GM19025 (cell line): ENCODE measurements at regions not wholly inside any gene's neighbourhood (a gene's known extent, or its start where the extent isn't known, plus 50 kb on each side); places are given as distances from the start of the nearest gene placed in this dataset.

ENCODE experiments used
- ATAC-seq: cut with Tn5 transposase; IDR thresholded peaks from one replicate; pipeline ENCODE4 v1.9.1; 2021; ENCODE audit warnings: mild to moderate bottlenecking, low read depth, moderate library complexity; ENCODE audit not compliant: unreplicated experiment

DNA sequence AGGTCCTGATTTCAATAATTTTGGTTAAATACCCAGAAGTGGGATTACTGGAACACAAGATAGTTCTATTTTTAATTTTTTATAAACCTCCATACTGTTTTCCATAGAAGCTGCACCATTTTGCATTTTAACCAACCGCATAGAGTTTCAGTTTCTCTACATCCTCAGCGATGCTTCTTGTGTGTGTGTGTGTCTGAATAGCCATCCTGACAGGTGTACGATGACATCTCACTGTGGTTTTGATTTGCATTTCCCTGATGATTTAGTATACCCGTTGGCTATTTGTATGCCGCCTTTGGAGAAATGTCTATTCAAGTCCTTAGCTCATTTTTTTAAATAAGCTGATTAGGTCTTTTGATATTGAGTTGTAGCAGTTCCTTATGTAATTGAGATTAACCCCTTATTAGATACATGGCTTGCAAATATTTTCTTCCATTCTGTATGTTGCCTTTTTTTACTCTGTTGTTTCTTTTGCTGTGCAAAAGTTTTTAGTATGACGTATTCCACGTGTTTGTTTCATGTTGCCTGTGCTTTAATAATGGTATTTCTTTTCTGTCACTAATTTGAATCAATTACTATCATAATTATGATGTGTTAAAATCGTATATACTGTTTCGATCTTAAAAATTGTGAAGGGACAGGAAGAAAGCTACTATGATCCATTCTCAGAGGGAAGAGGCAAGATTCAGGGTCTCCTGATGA lies 227.2 kb upstream of the MON1B start:
- no peak for ATAC-seq

DNA sequence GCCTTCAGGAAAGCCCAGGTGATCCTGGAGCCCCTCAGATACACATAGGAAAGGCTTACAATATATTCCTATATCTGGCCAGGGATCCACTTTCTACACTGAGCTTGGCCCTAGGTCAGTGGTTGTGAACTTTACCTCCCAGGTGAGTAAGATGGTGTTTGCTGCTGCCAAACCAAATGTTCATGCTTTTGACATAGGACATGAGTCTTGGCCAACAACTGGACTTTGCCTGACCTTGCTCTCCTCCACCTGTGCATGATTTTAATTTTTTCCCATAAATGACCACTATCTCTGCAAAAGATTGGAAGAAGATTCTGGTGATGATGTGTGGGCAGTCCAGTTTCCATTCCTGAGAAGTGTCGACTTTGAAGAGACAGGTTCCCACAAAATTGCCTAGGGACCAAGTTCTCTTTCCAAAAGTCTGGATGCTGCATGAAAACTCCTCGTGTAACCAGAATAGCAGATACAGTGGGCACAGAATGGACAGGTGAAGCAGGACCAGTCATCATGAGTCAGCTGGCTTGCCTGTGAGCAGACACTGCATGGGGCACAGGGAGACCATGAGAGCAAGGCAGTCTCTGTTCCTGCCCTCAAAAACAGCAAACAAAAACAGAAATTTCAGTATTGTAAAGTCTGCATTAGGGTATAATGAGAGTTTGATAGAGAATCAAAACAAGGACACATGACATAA lies 226.4 kb upstream of the MON1B start:
- ATAC-seq, result no peak

DNA sequence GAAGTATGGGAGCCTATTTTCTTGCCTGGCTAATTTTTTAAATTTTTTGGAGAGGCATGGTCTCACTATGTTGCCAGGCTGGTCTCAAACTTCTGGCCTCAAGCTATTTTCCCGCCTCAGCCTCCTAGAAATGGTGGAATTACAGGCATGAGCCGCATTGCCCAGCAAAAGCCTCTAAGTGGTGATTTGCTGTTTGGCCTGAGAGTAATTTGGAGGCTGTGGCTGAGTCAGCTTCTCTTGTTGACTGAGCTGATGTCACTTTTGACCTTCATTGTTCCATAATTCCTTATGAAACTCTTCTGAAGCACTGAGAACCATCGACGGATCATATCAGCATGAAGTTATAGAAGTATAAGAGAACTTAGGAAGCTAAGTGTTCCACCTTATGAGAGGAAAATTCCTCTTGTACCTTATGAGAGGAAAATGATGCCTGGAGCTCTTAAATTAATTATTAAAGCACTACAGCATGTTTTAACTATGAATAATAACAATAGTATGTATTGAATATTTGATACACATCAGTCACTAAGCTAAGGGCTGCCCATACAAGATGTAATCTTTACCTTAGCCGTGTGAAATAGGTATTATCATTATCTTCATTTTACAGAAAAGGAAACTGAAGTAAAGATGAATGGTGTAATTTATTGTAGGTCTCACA lies 220.8 kb upstream of the MON1B start:
- no peak for ATAC-seq

- ATAC-seq, result no peak
These were observed 220.3 kb upstream of the MON1B start for GRCh38 chr16:76970745-76971099.

GRCh38 chr16:76976101-76976500 lies 214.9 kb upstream of the MON1B start:
- ATAC-seq, result peak; percentile 80

- no peak for ATAC-seq
These were observed 214.2 kb upstream of the MON1B start for GRCh38 chr16:76976756-76977155.

GRCh38 chr16:76984196-76984595 lies 206.8 kb upstream of the MON1B start:
- no peak for ATAC-seq

DNA sequence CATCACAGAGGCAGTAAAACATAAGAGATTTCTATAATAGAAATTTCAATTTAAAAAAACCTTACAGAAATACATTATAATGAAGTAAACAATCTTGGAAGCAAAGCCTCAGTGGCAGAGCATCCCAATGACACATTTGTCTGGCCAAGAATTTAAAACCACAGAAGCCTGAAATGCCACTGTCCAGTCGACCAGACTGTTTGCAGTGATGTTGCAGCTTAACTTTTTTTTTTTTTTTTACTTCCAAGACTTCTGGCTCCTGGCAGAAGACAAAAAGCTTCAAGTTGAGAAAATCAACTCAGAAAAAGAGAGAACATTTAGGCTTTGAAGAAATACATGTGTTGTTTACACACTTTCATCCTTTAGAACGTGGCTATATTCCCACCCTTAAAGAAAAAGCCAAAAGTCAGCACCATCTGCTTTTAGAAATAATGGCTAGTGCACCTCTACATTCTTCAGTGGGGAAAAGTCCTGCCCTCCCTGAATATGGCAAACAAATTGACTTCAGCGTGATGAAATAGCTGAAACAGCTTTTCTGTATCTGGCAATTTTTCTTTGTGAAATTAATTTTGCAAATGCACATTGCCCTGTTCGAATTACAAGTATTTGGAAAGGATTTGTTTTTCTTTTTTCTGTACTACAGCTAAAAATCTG lies 205.5 kb upstream of the MON1B start:
- ATAC-seq, result no peak

GRCh38 chr16:76988526-76988925 lies 202.5 kb upstream of the MON1B start:
- no peak for ATAC-seq

- no peak for ATAC-seq
These were observed 188.3 kb upstream of the MON1B start for GRCh38 chr16:77002644-77003043.

DNA sequence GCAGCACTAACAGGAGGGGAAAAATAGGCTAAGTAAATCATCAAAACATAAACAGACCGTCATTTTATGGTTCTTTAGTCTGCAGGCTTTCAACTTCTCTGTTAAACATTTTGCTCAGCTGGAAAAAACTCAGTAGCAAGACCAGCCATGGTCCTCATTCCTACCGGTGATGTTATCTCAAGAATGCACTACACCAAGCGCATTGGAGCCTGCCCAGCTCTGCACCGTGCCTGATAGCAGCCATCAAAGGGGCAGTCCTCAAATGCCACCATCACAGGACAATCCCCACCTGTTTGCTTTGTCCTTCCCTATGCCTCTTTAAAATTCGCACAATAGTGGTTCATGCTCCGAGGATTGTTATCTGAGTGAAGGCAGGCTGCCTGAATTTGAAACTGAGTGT lies 181.5 kb upstream of the MON1B start:
- ATAC-seq, result no peak

GRCh38 chr16:77014441-77014840 lies 176.5 kb upstream of the MON1B start:
- no peak for ATAC-seq

GRCh38 chr16:77030600-77030999 lies 160.4 kb upstream of the MON1B start:
- ATAC-seq, result no peak

GRCh38 chr16:77033516-77033915 lies 157.5 kb upstream of the MON1B start:
- no peak for ATAC-seq

DNA sequence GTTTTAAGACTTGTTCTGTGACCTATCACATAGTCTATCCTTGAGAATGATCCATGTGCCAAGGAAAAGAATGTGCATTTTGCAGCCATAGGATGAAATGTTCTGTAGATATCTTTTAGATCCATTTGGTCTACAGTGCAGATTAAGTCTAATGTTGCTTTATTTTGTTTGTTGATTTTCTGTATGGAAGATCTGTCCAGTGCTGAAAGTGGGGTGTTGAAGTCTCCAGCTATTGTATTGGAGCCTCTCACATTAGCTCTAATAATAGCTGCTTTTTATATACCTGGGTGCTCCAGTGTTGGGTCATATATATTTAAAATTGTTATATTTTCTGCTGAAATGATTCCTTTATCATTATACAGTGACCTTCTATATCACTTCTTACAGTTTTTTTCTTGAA lies 155.6 kb upstream of the MON1B start:
- ATAC-seq, result no peak

- no peak for ATAC-seq
These were observed 153.2 kb upstream of the MON1B start for GRCh38 chr16:77037696-77038347.

- no peak for ATAC-seq
These were observed 149.5 kb upstream of the MON1B start for GRCh38 chr16:77041468-77041867.

- no peak for ATAC-seq
These were observed 147.9 kb upstream of the MON1B start for GRCh38 chr16:77043076-77043475.

DNA sequence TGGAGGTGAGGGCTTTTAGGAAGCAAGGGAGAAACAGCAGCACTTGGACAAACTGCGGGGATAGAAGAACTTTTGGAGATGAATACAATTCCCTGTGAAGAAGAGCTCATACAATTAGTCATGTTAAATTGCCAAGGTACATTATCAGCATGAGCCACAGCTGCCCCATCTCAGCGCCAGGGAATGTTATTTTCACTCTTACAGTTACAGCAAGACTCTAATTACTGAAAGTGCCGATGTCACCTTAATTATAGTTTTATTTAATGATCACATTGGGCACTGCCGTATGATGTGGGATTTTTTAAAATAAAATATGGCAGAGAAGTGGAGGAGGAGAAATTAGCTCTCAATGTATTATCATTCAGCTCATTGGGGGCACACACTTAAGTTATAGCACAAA lies 144.8 kb upstream of the MON1B start:
- ATAC-seq, result no peak

- no peak for ATAC-seq
These were observed 142.9 kb upstream of the MON1B start for GRCh38 chr16:77048085-77048484.

DNA sequence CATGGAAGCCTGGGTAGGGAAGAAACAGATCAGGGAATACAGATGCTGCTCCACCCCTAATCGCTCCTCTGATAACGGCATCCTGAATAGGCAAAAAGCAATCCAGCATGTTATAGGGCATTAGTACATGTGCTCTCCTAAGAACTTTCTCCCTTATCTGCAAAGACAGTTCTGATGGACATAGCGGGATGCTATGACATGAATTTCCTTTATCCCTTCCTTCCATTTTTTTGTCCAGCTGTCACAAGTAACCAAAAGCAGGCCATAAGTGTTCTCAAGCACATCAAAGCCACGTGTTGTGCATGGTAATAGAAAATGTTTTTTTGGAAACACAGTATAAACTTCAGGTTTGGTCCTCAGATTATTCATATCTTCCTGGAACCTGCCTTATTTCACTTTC lies 141.4 kb upstream of the MON1B start:
- ATAC-seq, result no peak
